SK-N-SH (cell line): ENCODE measurements at regions not wholly inside any gene's neighbourhood (a gene's known extent, or its start where the extent isn't known, plus 50 kb on each side); places are given as distances from the start of the nearest gene placed in this dataset.

Experiments used
- CTCF ChIA-PET: fragments of 300-600, 350-600 bp; formaldehyde crosslinking; extraction: SDS; loops from one replicate; lab custom pipeline; 2021; lab: Yijun Ruan, JAX
- POLR2A ChIA-PET: fragments of 350-600 bp; sonication (Branson Sonifier 250); formaldehyde crosslinking; extraction: SDS; loops from one replicate; lab custom pipeline; 2020; ENCODE audit warnings: antibody characterized with exemption, inconsistent platforms; lab: Yijun Ruan, JAX
- DNase-seq: peaks from one replicate; pipeline ENCODE4 v3.0.0; 2012
- H2AFZ ChIP-seq: fragments of 200-600 bp; sonication (generic); 2 replicates; pipeline ENCODE4 v1.8.1; 2016; ENCODE audit warnings: antibody characterized with exemption, mild to moderate bottlenecking, low read depth
- H3F3A ChIP-seq: fragments of 200-600 bp; sonication (generic); replicated peaks from 2 replicates; pipeline ENCODE3; 2016; ENCODE audit warnings: antibody characterized with exemption, mild to moderate bottlenecking; ENCODE audit not compliant: insufficient read depth
- H3K27ac ChIP-seq, 2 experiments: fragments of 200-500 bp in 1 of 2; fragments of 200-600 bp in 1 of 2; sonication (Bioruptor generic) in 1 of 2; sonication (generic), shearing (Covaris generic) in 1 of 2; 2 replicates each; pipeline versions ENCODE4 v1.5.1 to v1.6.1; 2014 to 2016; ENCODE audit warnings: low read depth in 2 of 2, inconsistent platforms in 1 of 2, low read length in 1 of 2, mild to moderate bottlenecking in 1 of 2, mixed read lengths in 1 of 2
- H3K27me3 ChIP-seq: fragments of 200-600 bp; sonication (generic), shearing (Covaris generic); 2 replicates; pipeline ENCODE4 v1.6.1; 2016; ENCODE audit warnings: mixed run types; ENCODE audit not compliant: insufficient read depth
- H3K36me3 ChIP-seq, 2 experiments: fragments of 200-500 bp in 1 of 2; fragments of 200-600 bp in 1 of 2; sonication (Bioruptor generic) in 1 of 2; sonication (generic) in 1 of 2; replicated peaks in 1 of 2; 2 replicates each; pipeline versions ENCODE3 to v1.5.1; 2014 to 2016; ENCODE audit warnings: low read length in 1 of 2, mild to moderate bottlenecking in 1 of 2; ENCODE audit not compliant: insufficient read depth in 2 of 2, control insufficient read depth in 1 of 2
- H3K4me1 ChIP-seq, 2 experiments: fragments of 200-500 bp in 1 of 2; fragments of 200-600 bp in 1 of 2; sonication (Bioruptor generic) in 1 of 2; sonication (generic), shearing (Covaris generic) in 1 of 2; 2 replicates each; pipeline versions ENCODE4 v1.5.1 to v1.6.1; 2014 to 2016; ENCODE audit warnings: low read depth in 1 of 2, low read length in 1 of 2, mixed run types in 1 of 2; ENCODE audit not compliant: insufficient read depth in 2 of 2, control insufficient read depth in 1 of 2
- H3K4me2 ChIP-seq: fragments of 200-600 bp; sonication (generic), shearing (Covaris generic); 2 replicates; pipeline ENCODE4 v1.6.1; 2017; ENCODE audit warnings: mixed run types
- H3K4me3 ChIP-seq, 2 experiments: fragments of 200-500 bp in 1 of 2; fragments of 200-600 bp in 1 of 2; sonication (Bioruptor generic) in 1 of 2; sonication (generic), shearing (Covaris generic) in 1 of 2; 2 replicates each; pipeline versions ENCODE4 v1.5.1 to v1.8.1; 2014 to 2016; ENCODE audit warnings: low read depth in 2 of 2, inconsistent platforms in 1 of 2, low read length in 1 of 2, mild to moderate bottlenecking in 1 of 2, mixed read lengths in 1 of 2, moderate library complexity in 1 of 2
- H3K79me2 ChIP-seq: fragments of 200-600 bp; sonication (generic); 2 replicates; pipeline ENCODE4 v1.8.1; 2017; ENCODE audit warnings: mild to moderate bottlenecking; ENCODE audit not compliant: insufficient read depth
- H3K9ac ChIP-seq: fragments of 200-600 bp; sonication (generic); 2 replicates; pipeline ENCODE4 v1.6.1; 2017; ENCODE audit warnings: mixed run types
- H3K9me2 ChIP-seq: fragments of 200-600 bp; sonication (generic); 2 replicates; pipeline ENCODE4 v1.6.1; 2017; ENCODE audit warnings: mixed run types
- H3K9me3 ChIP-seq: fragments of 200-600 bp; sonication (generic); 2 replicates; pipeline ENCODE4 v1.6.1; 2017; ENCODE audit warnings: mixed run types, mild to moderate bottlenecking, moderate library complexity
- H4K20me1 ChIP-seq: fragments of 200-600 bp; sonication (generic); 2 replicates; pipeline ENCODE4 v1.6.1; 2017; ENCODE audit warnings: mild to moderate bottlenecking, mixed run types; ENCODE audit not compliant: insufficient read depth
- CHD2 ChIP-seq: fragments of 150-350 bp; IDR thresholded peaks from 2 replicates; pipeline ENCODE4 v1.6.1; 2018; ENCODE audit warnings: low read length; ENCODE audit not compliant: partially characterized antibody
- CTCF ChIP-seq: fragments of 200-600 bp; sonication (generic); IDR thresholded peaks from 2 replicates; pipeline ENCODE4 v1.6.1; 2017; ENCODE audit warnings: antibody characterized with exemption, mild to moderate bottlenecking, moderate library complexity
- EP300 ChIP-seq, 2 experiments: IDR thresholded peaks; 2 replicates each; pipeline versions ENCODE4 v1.4.0 to v1.6.1; 2012; ENCODE audit warnings: borderline replicate concordance in 1 of 2, low read depth in 1 of 2, low read length in 1 of 2
- EZH2phosphoT487 ChIP-seq: fragments of 200-600 bp; sonication (generic); IDR thresholded peaks from 2 replicates; pipeline ENCODE4 v1.6.1; 2017; ENCODE audit warnings: low read depth, mixed run types, mild to moderate bottlenecking, antibody characterized with exemption, moderate library complexity, borderline replicate concordance
- FOSL2 ChIP-seq: IDR thresholded peaks from 2 replicates; pipeline ENCODE4 v1.4.0; 2012; ENCODE audit warnings: low read depth, mild to moderate bottlenecking, moderate library complexity, borderline replicate concordance
- FOXJ3 ChIP-seq: sonication (generic); formaldehyde crosslinking; IDR thresholded peaks from 2 replicates; pipeline ENCODE4 v1.5.1; 2020; ENCODE audit warnings: mild to moderate bottlenecking, missing genetic modification reagents
- FOXM1 ChIP-seq: IDR thresholded peaks from 2 replicates; pipeline ENCODE4 v1.4.0; 2012; ENCODE audit warnings: low read depth, mild to moderate bottlenecking
- IRF3 ChIP-seq: fragments of 150-350 bp; IDR thresholded peaks from 2 replicates; pipeline ENCODE4 v1.6.1; 2016; ENCODE audit warnings: mild to moderate bottlenecking, low read depth, low read length
- MEF2A ChIP-seq: IDR thresholded peaks from 2 replicates; pipeline ENCODE4 v1.4.0; 2012; ENCODE audit warnings: low read depth, borderline replicate concordance
- NRF1 ChIP-seq: IDR thresholded peaks from 2 replicates; pipeline ENCODE4 v1.6.1; 2012; ENCODE audit warnings: low read depth, mild to moderate bottlenecking, low read length
- POLR2AphosphoS5 ChIP-seq: IDR thresholded peaks from 2 replicates; pipeline ENCODE4 v1.6.1; 2012; ENCODE audit warnings: low read depth, low read length
- RFX5 ChIP-seq: IDR thresholded peaks from 2 replicates; pipeline ENCODE4 v1.6.1; 2012; ENCODE audit warnings: mild to moderate bottlenecking, improper control_type of control experiment, low read length
- SIN3A ChIP-seq: IDR thresholded peaks from 2 replicates; pipeline ENCODE4 v1.6.1; 2012; ENCODE audit warnings: low read depth, mild to moderate bottlenecking, low read length, moderate library complexity, borderline replicate concordance
- TAF1 ChIP-seq: IDR thresholded peaks from 2 replicates; pipeline ENCODE4 v1.6.1; 2012; ENCODE audit warnings: low read depth, mild to moderate bottlenecking, low read length, moderate library complexity, borderline replicate concordance
- TCF12 ChIP-seq: IDR thresholded peaks from 2 replicates; pipeline ENCODE4 v1.4.0; 2012
- TEAD4 ChIP-seq: IDR thresholded peaks from 2 replicates; pipeline ENCODE4 v1.4.0; 2012; ENCODE audit warnings: mild to moderate bottlenecking, borderline replicate concordance; ENCODE audit not compliant: insufficient read depth
- USF1 ChIP-seq: IDR thresholded peaks from 2 replicates; pipeline ENCODE4 v1.4.0; 2012; ENCODE audit warnings: low read depth, borderline replicate concordance
- ZBTB33 ChIP-seq: IDR thresholded peaks from 2 replicates; pipeline ENCODE4 v1.4.0; 2012; ENCODE audit warnings: low read depth, borderline replicate concordance
- WGBS: methylation state at CpG from one replicate; pipeline ENCODE4 v1.1.6; 2017; ENCODE audit warnings: low lambda C conversion rate; 5-methylcytosine and 5-hydroxymethylcytosine counted together

GRCh38 chr18:24630346-24630880, 170.0 kb downstream of the HRH4 start (continued):
- TF ChIP-seq RFX5, result no peak
- TF ChIP-seq FOSL2, result no peak
- no peak for TF ChIP-seq NRF1
- TF ChIP-seq IRF3, result no peak
- TF ChIP-seq FOXM1, result no peak
- no peak for TF ChIP-seq CHD2

- ChIA-PET CTCF (no interaction called here), POLR2A (no interaction called here)
- Histone ChIP-seq H3K9me3 (no peaks in the 10 kb centered on the region), H4K20me1 (no peaks in the 10 kb centered on the region), H3K9ac (no peak overlapping the region), H3K79me2 (no peaks in the 10 kb centered on the region), H3K27me3 (no peaks in the 10 kb centered on the region), H3K27ac (no peak overlapping the region), H3K9me2 (no peaks in the 10 kb centered on the region), H3K4me1 (no peaks in the 10 kb centered on the region), H3K36me3 (no peaks in the 10 kb centered on the region), H3F3A (no peaks in the 10 kb centered on the region), H2AFZ (no peak overlapping the region), H3K4me3 (no peak overlapping the region), H3K4me2 (no peak overlapping the region)
- DNase-seq, result no peak
- 56% methylated on average over 18 of the region's 21 CpGs for WGBS
- TF ChIP-seq CTCF (no peak), EZH2phosphoT487 (no peak), MEF2A (no peak), USF1 (no peak), EP300 (IDR thresholded peaks at IDR 0.05; ENCODE audit: borderline replicate concordance in 1 of 2, low read depth in 1 of 2, low read length in 1 of 2) (no peak), POLR2AphosphoS5 (no peak), IRF3 (no peak), TCF12 (no peak), RFX5 (no peak), SIN3A (no peak), FOXJ3 (CRISPR knock-in tag) (no peak), CHD2 (no peak), TAF1 (no peak), FOXM1 (no peak), ZBTB33 (no peak), TEAD4 (no peak)
Observed at GRCh38 chr18:24631243-24632025, 171.0 kb downstream of the HRH4 start.
